H1 (cell line): ENCODE measurements at regions not wholly inside any gene's neighbourhood (a gene's known extent, or its start where the extent isn't known, plus 50 kb on each side); places are given as distances from the start of the nearest gene placed in this dataset.

Source experiments
- BRCA1 ChIP-seq: IDR thresholded peaks from 2 replicates; pipeline ENCODE4 v1.6.1; 2012; ENCODE audit warnings: low read depth, low read length, improper control_type of control experiment
- CEBPB ChIP-seq: IDR thresholded peaks from 2 replicates; pipeline ENCODE4 v1.6.1; 2012; ENCODE audit warnings: low read depth, low read length
- EZH2 ChIP-seq: fragments of 200-600 bp; sonication (generic); IDR thresholded peaks from 2 replicates; pipeline ENCODE4 v1.7.1; 2012; ENCODE audit warnings: low read depth, mild to moderate bottlenecking, moderate library complexity, low read length, inconsistent platforms; ENCODE audit not compliant: severe bottlenecking
- MAFK ChIP-seq: IDR thresholded peaks from 2 replicates; pipeline ENCODE4 v1.6.1; 2012; ENCODE audit warnings: low read depth, mild to moderate bottlenecking, improper control_type of control experiment, low read length
- PHF8 ChIP-seq: fragments of 200-600 bp; sonication (generic); conservative IDR thresholded peaks from 2 replicates; pipeline ENCODE4 v1.7.1; 2012; ENCODE audit warnings: low read depth, mild to moderate bottlenecking, inconsistent platforms, low read length, moderate library complexity
- POLR2A ChIP-seq, 2 experiments: IDR thresholded peaks; 1 replicate in 1 of 2; 2 replicates in 1 of 2; pipeline ENCODE4 v1.6.1; 2011; ENCODE audit warnings: low read depth in 2 of 2, low read length in 2 of 2, mild to moderate bottlenecking in 2 of 2; ENCODE audit errors: control extremely low read depth in 1 of 2
- TF ChIP-seq, protein P1 (sequence below), 3 experiments: IDR thresholded peaks; 1 replicate in 2 of 3; 2 replicates in 1 of 3; pipeline versions ENCODE4 v1.5.1 to v1.6.1; 2011; ENCODE audit warnings: low read length in 3 of 3, mild to moderate bottlenecking in 3 of 3, inconsistent platforms in 2 of 3, low read depth in 1 of 3, moderate library complexity in 1 of 3; ENCODE audit not compliant: insufficient read depth in 1 of 3; ENCODE audit errors: control extremely low read depth in 1 of 3

DNA sequence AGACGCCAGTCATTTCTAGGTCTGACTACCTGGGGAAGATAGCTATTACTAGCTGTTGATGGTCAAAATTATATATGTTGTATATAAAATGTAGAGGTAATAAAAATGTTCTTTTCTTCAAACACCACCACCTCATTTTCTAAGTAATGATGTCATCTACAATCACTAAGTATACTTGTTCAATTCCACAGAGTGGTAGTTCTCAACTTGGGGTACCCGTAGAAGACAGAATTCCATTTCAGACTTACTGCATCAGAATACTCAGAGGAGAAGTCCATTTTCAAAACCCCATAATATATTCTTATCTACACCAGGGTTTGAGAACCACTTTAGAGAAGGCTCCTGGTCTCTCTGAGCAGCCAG lies 191.9 kb downstream of the PTN start:
- TF ChIP-seq, protein P1, sequence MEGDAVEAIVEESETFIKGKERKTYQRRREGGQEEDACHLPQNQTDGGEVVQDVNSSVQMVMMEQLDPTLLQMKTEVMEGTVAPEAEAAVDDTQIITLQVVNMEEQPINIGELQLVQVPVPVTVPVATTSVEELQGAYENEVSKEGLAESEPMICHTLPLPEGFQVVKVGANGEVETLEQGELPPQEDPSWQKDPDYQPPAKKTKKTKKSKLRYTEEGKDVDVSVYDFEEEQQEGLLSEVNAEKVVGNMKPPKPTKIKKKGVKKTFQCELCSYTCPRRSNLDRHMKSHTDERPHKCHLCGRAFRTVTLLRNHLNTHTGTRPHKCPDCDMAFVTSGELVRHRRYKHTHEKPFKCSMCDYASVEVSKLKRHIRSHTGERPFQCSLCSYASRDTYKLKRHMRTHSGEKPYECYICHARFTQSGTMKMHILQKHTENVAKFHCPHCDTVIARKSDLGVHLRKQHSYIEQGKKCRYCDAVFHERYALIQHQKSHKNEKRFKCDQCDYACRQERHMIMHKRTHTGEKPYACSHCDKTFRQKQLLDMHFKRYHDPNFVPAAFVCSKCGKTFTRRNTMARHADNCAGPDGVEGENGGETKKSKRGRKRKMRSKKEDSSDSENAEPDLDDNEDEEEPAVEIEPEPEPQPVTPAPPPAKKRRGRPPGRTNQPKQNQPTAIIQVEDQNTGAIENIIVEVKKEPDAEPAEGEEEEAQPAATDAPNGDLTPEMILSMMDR (IDR thresholded peaks at IDR 0.05; ENCODE audit: control extremely low read depth in 1 of 3, insufficient read depth in 1 of 3, low read depth in 1 of 3, low read length in 3 of 3), result no peak
- no peak for TF ChIP-seq PHF8
- TF ChIP-seq EZH2, result no peak
- no peak for TF ChIP-seq BRCA1
- TF ChIP-seq MAFK, result no peak
- TF ChIP-seq POLR2A (IDR thresholded peaks at IDR 0.05; ENCODE audit: control extremely low read depth in 1 of 2, low read depth in 2 of 2, low read length in 2 of 2), result no peak
- no peak for TF ChIP-seq CEBPB
